ENCODE measurements at regions not wholly inside any gene's neighbourhood (a gene's known extent, or its start where the extent isn't known, plus 50 kb on each side); places are given as distances from the start of the nearest gene placed in this dataset.

DNA sequence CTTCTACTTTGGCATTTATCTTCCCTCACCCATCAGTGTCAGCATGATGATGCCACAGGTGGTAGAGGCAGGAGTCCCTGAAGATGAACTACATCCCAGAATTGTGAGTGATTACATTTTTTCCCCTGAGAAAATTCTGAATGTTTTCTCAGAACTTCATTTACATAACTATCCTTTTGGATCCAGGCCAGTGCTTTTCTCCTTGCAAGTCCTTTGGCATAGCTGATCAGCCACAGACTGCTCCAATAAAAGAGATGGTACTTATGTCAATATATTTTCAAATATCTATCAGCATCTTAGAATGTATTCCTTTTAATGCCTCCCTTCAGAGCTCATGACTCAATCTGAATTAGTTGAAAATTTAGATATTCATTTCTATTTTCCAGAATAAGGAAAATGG lies 135.5 kb downstream of the IQUB start:
- Histone ChIP-seq H3K27ac (ENCODE audit: low read depth in 1 of 2, low read length in 2 of 2) (no peak overlapping the region), H3K9me3 (ENCODE audit: control insufficient read depth in 4 of 4, low read length in 3 of 4) (peaks cover 0 to 3% (median 0%) of the 10 kb centered on the region in 4 donors), H3K36me3 (ENCODE audit: control insufficient read depth in 4 of 4, insufficient read depth in 3 of 4, low read depth in 1 of 4, low read length in 3 of 4) (no peaks in the 10 kb centered on the region), H3K4me1 (ENCODE audit: control insufficient read depth in 4 of 4, insufficient read depth in 4 of 4, low read length in 3 of 4) (no peaks in the 10 kb centered on the region), H3K9ac (ENCODE audit: low read depth in 1 of 2, low read length in 2 of 2) (no peak overlapping the region), H3K27me3 (ENCODE audit: control insufficient read depth in 4 of 4, insufficient read depth in 4 of 4, low read length in 3 of 4) (no peaks in the 10 kb centered on the region), H3K4me3 (ENCODE audit: low read depth in 1 of 3, low read length in 3 of 3) (no peak overlapping the region)
- TF ChIP-seq ZBTB33 (IDR thresholded peaks at IDR 0.05), result no peak
- TF ChIP-seq HNF4G (IDR thresholded peaks at IDR 0.05), result no peak
- TF ChIP-seq FOXA1 (IDR thresholded peaks at IDR 0.05), result no peak
- TF ChIP-seq EGR1 (IDR thresholded peaks at IDR 0.05; ENCODE audit: low read depth in 2 of 2), result no peak
- no peak for TF ChIP-seq REST (IDR thresholded peaks at IDR 0.05)
- TF ChIP-seq ATF3 (IDR thresholded peaks at IDR 0.05), result no peak
- TF ChIP-seq NR2F2 (IDR thresholded peaks at IDR 0.05), result no peak
- no peak for TF ChIP-seq JUND (IDR thresholded peaks at IDR 0.05)
- no peak for TF ChIP-seq SP1 (IDR thresholded peaks at IDR 0.05)
- no peak for TF ChIP-seq HNF4A (conservative IDR thresholded peaks at IDR 0.05)
- no peak for TF ChIP-seq TAF1 (conservative IDR thresholded peaks at IDR 0.05)
- TF ChIP-seq GABPA (IDR thresholded peaks at IDR 0.05 in 1 of 2, conservative IDR thresholded peaks at IDR 0.05 in 1 of 2), result no peak
- TF ChIP-seq MAX (IDR thresholded peaks at IDR 0.05), result no peak
- TF ChIP-seq, protein P1, sequence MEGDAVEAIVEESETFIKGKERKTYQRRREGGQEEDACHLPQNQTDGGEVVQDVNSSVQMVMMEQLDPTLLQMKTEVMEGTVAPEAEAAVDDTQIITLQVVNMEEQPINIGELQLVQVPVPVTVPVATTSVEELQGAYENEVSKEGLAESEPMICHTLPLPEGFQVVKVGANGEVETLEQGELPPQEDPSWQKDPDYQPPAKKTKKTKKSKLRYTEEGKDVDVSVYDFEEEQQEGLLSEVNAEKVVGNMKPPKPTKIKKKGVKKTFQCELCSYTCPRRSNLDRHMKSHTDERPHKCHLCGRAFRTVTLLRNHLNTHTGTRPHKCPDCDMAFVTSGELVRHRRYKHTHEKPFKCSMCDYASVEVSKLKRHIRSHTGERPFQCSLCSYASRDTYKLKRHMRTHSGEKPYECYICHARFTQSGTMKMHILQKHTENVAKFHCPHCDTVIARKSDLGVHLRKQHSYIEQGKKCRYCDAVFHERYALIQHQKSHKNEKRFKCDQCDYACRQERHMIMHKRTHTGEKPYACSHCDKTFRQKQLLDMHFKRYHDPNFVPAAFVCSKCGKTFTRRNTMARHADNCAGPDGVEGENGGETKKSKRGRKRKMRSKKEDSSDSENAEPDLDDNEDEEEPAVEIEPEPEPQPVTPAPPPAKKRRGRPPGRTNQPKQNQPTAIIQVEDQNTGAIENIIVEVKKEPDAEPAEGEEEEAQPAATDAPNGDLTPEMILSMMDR (IDR thresholded peaks at IDR 0.05; ENCODE audit: low read depth, low read length, missing input control), result no peak
- no peak for TF ChIP-seq RXRA (IDR thresholded peaks at IDR 0.05)
- TF ChIP-seq FOXA2 (IDR thresholded peaks at IDR 0.05), result no peak
- TF ChIP-seq YY1 (IDR thresholded peaks at IDR 0.05), result no peak
- no peak for TF ChIP-seq RAD21 (IDR thresholded peaks at IDR 0.05)
- DNase-seq (ENCODE audit: low spot score), result no peak

Data from liver (tissue), 7 donors.